Vagina (tissue), 2 donors: ENCODE measurements at regions not wholly inside any gene's neighbourhood (a gene's known extent, or its start where the extent isn't known, plus 50 kb on each side); places are given as distances from the start of the nearest gene placed in this dataset.

Experiments used
- DNase-seq, 2 donors: peaks; one replicate each; pipeline ENCODE4 v3.0.0-alpha.2; 2017; ENCODE audit errors: extremely low spot score in 2 of 2
- H3K27ac ChIP-seq: fragments of 200-600 bp; sonication (generic); one replicate; pipeline ENCODE4 v1.5.1; 2019
- H3K27me3 ChIP-seq: fragments of 200-600 bp; sonication (generic); one replicate; pipeline ENCODE4 v1.5.1; 2019
- H3K36me3 ChIP-seq, 2 donors: fragments of 200-600 bp; sonication (generic); one replicate each; pipeline ENCODE4 v1.5.1; 2017 to 2019
- H3K4me1 ChIP-seq: fragments of 200-600 bp; sonication (generic); one replicate; pipeline ENCODE4 v1.5.1; 2019
- H3K4me3 ChIP-seq, 2 donors: fragments of 200-600 bp; sonication (generic); 1 replicate in 1 of 2; 2 replicates in 1 of 2; pipeline ENCODE4 v1.5.1; 2016 to 2019
- H3K9me3 ChIP-seq: fragments of 200-600 bp; sonication (generic); one replicate; pipeline ENCODE4 v1.5.1; 2019
- POLR2A ChIP-seq, 2 donors: fragments of 450-650 bp; IDR thresholded peaks; one replicate each; pipeline ENCODE4 v1.6.1; 2017; ENCODE audit warnings: antibody characterized with exemption in 2 of 2, mild to moderate bottlenecking in 2 of 2, moderate library complexity in 2 of 2
- POLR2AphosphoS5 ChIP-seq, 2 donors: sonication (generic); formaldehyde crosslinking; IDR thresholded peaks; one replicate each; pipeline ENCODE4 v1.9.0; 2017; ENCODE audit warnings: antibody characterized with exemption in 2 of 2, mild to moderate bottlenecking in 2 of 2, low read depth in 1 of 2; ENCODE audit not compliant: insufficient read depth in 1 of 2
- intact Hi-C: fragments of 100-400 bp; cut with DNase I; formaldehyde crosslinking; loops from one replicate; pipeline ENCODE4 v1.15.1; 2023
- TF ChIP-seq, protein P1 (sequence below), 3 experiments: fragments of 450-650 bp in 2 of 3; fragments of 200-600 bp in 1 of 3; sonication (generic) in 1 of 3; IDR thresholded peaks; one replicate each; pipeline ENCODE4 v1.5.1; 2017 to 2019; ENCODE audit warnings: antibody characterized with exemption in 3 of 3, mild to moderate bottlenecking in 2 of 3, moderate library complexity in 2 of 3

GRCh38 chr20:20783450-20783849, 71.0 kb upstream of the RALGAPA2 start:
- no peak overlapping the region for H3K4me3 ChIP-seq
- H3K4me1 ChIP-seq = peaks cover 18% of the 10 kb centered on the region
- H3K27ac ChIP-seq = no peak overlapping the region
- intact Hi-C loops = no loop called here
- H3K36me3 ChIP-seq = no peaks in the 10 kb centered on the region
- no peaks in the 10 kb centered on the region for H3K9me3 ChIP-seq
- no peaks in the 10 kb centered on the region for H3K27me3 ChIP-seq
- no peak for DNase-seq
- TF ChIP-seq POLR2A (IDR thresholded peaks at IDR 0.05) (no peak), POLR2AphosphoS5 (IDR thresholded peaks at IDR 0.05; ENCODE audit: insufficient read depth in 1 of 2, low read depth in 1 of 2) (no peak)
- TF ChIP-seq, protein P1, sequence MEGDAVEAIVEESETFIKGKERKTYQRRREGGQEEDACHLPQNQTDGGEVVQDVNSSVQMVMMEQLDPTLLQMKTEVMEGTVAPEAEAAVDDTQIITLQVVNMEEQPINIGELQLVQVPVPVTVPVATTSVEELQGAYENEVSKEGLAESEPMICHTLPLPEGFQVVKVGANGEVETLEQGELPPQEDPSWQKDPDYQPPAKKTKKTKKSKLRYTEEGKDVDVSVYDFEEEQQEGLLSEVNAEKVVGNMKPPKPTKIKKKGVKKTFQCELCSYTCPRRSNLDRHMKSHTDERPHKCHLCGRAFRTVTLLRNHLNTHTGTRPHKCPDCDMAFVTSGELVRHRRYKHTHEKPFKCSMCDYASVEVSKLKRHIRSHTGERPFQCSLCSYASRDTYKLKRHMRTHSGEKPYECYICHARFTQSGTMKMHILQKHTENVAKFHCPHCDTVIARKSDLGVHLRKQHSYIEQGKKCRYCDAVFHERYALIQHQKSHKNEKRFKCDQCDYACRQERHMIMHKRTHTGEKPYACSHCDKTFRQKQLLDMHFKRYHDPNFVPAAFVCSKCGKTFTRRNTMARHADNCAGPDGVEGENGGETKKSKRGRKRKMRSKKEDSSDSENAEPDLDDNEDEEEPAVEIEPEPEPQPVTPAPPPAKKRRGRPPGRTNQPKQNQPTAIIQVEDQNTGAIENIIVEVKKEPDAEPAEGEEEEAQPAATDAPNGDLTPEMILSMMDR (IDR thresholded peaks at IDR 0.05) = no peak

DNA sequence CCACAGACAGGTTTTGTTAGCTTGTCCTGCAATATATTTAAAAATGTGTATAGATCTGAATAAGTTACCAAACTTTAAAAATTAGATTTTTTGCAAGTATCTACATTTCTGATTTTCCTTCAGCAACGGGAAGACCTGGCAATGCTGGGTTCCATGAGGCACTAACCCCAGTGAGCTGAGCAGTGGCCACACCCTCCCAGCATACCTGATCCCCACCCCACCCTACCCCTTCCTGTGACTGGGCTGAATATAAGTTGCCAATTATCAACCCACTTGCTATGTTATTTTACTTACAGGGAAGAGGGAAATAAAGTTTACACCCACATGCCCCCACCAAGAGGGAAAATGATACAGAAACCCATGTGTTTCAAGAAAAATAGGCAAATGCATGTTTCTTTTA, 70.3 kb upstream of the RALGAPA2 start:
- no peaks in the 10 kb centered on the region for H3K27me3 ChIP-seq
- no peaks in the 10 kb centered on the region for H3K9me3 ChIP-seq
- TF ChIP-seq, protein P1 (IDR thresholded peaks at IDR 0.05) = no peak
- TF ChIP-seq POLR2A (IDR thresholded peaks at IDR 0.05) = no peak
- TF ChIP-seq POLR2AphosphoS5 (IDR thresholded peaks at IDR 0.05; ENCODE audit: insufficient read depth in 1 of 2, low read depth in 1 of 2) = no peak
- no peak for DNase-seq
- intact Hi-C loops = no loop called here
- no peak overlapping the region for H3K27ac ChIP-seq
- no peak overlapping the region for H3K4me3 ChIP-seq
- H3K4me1 ChIP-seq = peaks cover 18% of the 10 kb centered on the region
- no peaks in the 10 kb centered on the region for H3K36me3 ChIP-seq

- intact Hi-C loops = no loop called here
- no peaks in the 10 kb centered on the region for H3K36me3 ChIP-seq
- no peaks in the 10 kb centered on the region for H3K27me3 ChIP-seq
- no peak for TF ChIP-seq POLR2A (IDR thresholded peaks at IDR 0.05)
- TF ChIP-seq, protein P1 (IDR thresholded peaks at IDR 0.05) = no peak
- TF ChIP-seq POLR2AphosphoS5 (IDR thresholded peaks at IDR 0.05; ENCODE audit: insufficient read depth in 1 of 2, low read depth in 1 of 2) = no peak
- no peaks in the 10 kb centered on the region for H3K9me3 ChIP-seq
- peaks cover 18% of the 10 kb centered on the region for H3K4me1 ChIP-seq
- no peak overlapping the region for H3K27ac ChIP-seq
- H3K4me3 ChIP-seq = no peak overlapping the region
- DNase-seq = no peak
Measured at GRCh38 chr20:20782231-20782630, 69.8 kb upstream of the RALGAPA2 start.

DNA sequence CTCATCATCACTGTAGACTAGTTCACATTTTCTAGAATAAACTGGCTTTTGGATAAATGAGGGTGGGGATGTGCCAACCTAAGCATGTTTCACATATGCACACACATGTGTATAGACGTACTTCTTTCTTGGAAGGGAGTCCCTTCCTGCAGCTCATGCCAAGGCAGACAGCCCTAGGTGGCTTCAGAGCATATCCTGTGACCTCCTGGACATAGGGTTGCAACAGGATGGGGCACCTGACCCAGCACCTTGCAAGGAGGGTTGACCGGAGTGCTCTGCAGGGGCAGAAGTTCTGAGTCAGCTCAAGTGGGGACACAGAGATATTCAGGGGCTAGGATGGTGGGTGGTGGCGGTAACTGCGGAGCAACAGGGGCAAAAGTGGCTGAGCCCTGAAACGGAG, 68.6 kb upstream of the RALGAPA2 start:
- intact Hi-C loops = no loop called here
- H3K27ac ChIP-seq = no peak overlapping the region
- H3K27me3 ChIP-seq = no peaks in the 10 kb centered on the region
- no peaks in the 10 kb centered on the region for H3K36me3 ChIP-seq
- DNase-seq = no peak
- H3K4me1 ChIP-seq = peaks cover 18% of the 10 kb centered on the region
- H3K4me3 ChIP-seq = no peak overlapping the region
- H3K9me3 ChIP-seq = no peaks in the 10 kb centered on the region
- TF ChIP-seq, protein P1 (IDR thresholded peaks at IDR 0.05) = no peak
- TF ChIP-seq POLR2A (IDR thresholded peaks at IDR 0.05) (no peak), POLR2AphosphoS5 (IDR thresholded peaks at IDR 0.05; ENCODE audit: insufficient read depth in 1 of 2, low read depth in 1 of 2) (no peak)

GRCh38 chr20:20780127-20780824, 67.8 kb upstream of the RALGAPA2 start:
- peaks cover 18% of the 10 kb centered on the region for H3K4me1 ChIP-seq
- intact Hi-C loops = no loop called here
- no peak overlapping the region for H3K27ac ChIP-seq
- TF ChIP-seq POLR2A (IDR thresholded peaks at IDR 0.05) (no peak), POLR2AphosphoS5 (IDR thresholded peaks at IDR 0.05; ENCODE audit: insufficient read depth in 1 of 2, low read depth in 1 of 2) (peak in 1 of 2 donors; percentile 47)
- TF ChIP-seq, protein P1 (IDR thresholded peaks at IDR 0.05) = no peak
- no peaks in the 10 kb centered on the region for H3K27me3 ChIP-seq
- H3K36me3 ChIP-seq = no peaks in the 10 kb centered on the region
- no peak for DNase-seq
- no peaks in the 10 kb centered on the region for H3K9me3 ChIP-seq
- no peak overlapping the region for H3K4me3 ChIP-seq
